ACC112 (cell line): ENCODE measurements at regions not wholly inside any gene's neighbourhood (a gene's known extent, or its start where the extent isn't known, plus 50 kb on each side); places are given as distances from the start of the nearest gene placed in this dataset.

Experiments
- H2AFZ ChIP-seq: fragments of 200-600 bp; sonication (generic); one replicate; pipeline ENCODE4 v1.6.0; 2017; ENCODE audit warnings: antibody characterized with exemption, low read length; ENCODE audit not compliant: unreplicated experiment
- H3K27ac ChIP-seq: fragments of 200-600 bp; sonication (generic); 2 replicates; pipeline ENCODE4 v1.5.1; 2014; ENCODE audit warnings: low read depth, mild to moderate bottlenecking, antibody characterized with exemption, low read length, moderate library complexity
- H3K27me3 ChIP-seq: fragments of 200-600 bp; sonication (generic); 2 replicates; pipeline ENCODE4 v1.6.1; 2014; ENCODE audit warnings: mild to moderate bottlenecking, antibody characterized with exemption, low read length, moderate library complexity, mixed read lengths; ENCODE audit not compliant: insufficient read depth
- H3K36me3 ChIP-seq: fragments of 200-600 bp; sonication (generic); 2 replicates; pipeline ENCODE4 v1.6.1; 2016; ENCODE audit warnings: mild to moderate bottlenecking, antibody characterized with exemption, low read length, moderate library complexity, mixed read lengths; ENCODE audit not compliant: insufficient read depth
- H3K4me1 ChIP-seq: fragments of 200-600 bp; sonication (generic); one replicate; pipeline ENCODE4 v1.6.1; 2016; ENCODE audit warnings: low read length, mixed read lengths; ENCODE audit not compliant: insufficient read depth, unreplicated experiment, control insufficient read depth
- H3K4me3 ChIP-seq: fragments of 200-600 bp; sonication (generic); 2 replicates; pipeline ENCODE4 v1.5.1; 2014; ENCODE audit warnings: mild to moderate bottlenecking, low read depth, low read length
- H3K79me2 ChIP-seq: fragments of 200-600 bp; sonication (generic); one replicate; pipeline ENCODE4 v1.6.0; 2016; ENCODE audit warnings: low read length; ENCODE audit not compliant: control insufficient read depth, unreplicated experiment, insufficient read depth

- Histone ChIP-seq H2AFZ (no peak overlapping the region), H3K27me3 (no peaks in the 10 kb centered on the region), H3K4me1 (no peaks in the 10 kb centered on the region), H3K4me3 (no peak overlapping the region), H3K36me3 (no peaks in the 10 kb centered on the region), H3K79me2 (no peaks in the 10 kb centered on the region), H3K27ac (no peak overlapping the region)
Observed at GRCh38 chr4:10197952-10198351, 81.4 kb upstream of the WDR1 start.

- no peaks in the 10 kb centered on the region for H3K79me2 ChIP-seq
- H3K36me3 ChIP-seq: no peaks in the 10 kb centered on the region
Observed at GRCh38 chr4:10196191-10196590, 79.6 kb upstream of the WDR1 start.

GRCh38 chr4:10192331-10192730 is 75.7 kb upstream of the WDR1 start:
- H3K27ac ChIP-seq: no peak overlapping the region
- H3K4me3 ChIP-seq: no peak overlapping the region
- H3K4me1 ChIP-seq: no peaks in the 10 kb centered on the region
- H3K36me3 ChIP-seq: no peaks in the 10 kb centered on the region
- no peaks in the 10 kb centered on the region for H3K27me3 ChIP-seq
- H2AFZ ChIP-seq: no peak overlapping the region
- H3K79me2 ChIP-seq: no peaks in the 10 kb centered on the region

More at GRCh38 chr4:10196191-10196590, 79.6 kb upstream of the WDR1 start:
- no peak overlapping the region for H3K4me3 ChIP-seq
- H3K4me1 ChIP-seq: no peaks in the 10 kb centered on the region
- no peaks in the 10 kb centered on the region for H3K27me3 ChIP-seq
- H3K27ac ChIP-seq: no peak overlapping the region
- no peak overlapping the region for H2AFZ ChIP-seq

- Histone ChIP-seq H3K4me3 (no peak overlapping the region), H2AFZ (no peak overlapping the region), H3K27me3 (no peaks in the 10 kb centered on the region), H3K79me2 (no peaks in the 10 kb centered on the region), H3K4me1 (peaks cover 24% of the 10 kb centered on the region), H3K27ac (no peak overlapping the region), H3K36me3 (no peaks in the 10 kb centered on the region)
Observed at GRCh38 chr4:10188400-10189004, 71.9 kb upstream of the WDR1 start.

- Histone ChIP-seq H3K4me1 (peaks cover 34% of the 10 kb centered on the region), H3K27me3 (no peaks in the 10 kb centered on the region), H3K27ac (peak overlapping the region; percentile 24; the same call in 1 of the 2 replicates), H3K36me3 (no peaks in the 10 kb centered on the region), H2AFZ (no peak overlapping the region), H3K4me3 (no peak overlapping the region), H3K79me2 (no peaks in the 10 kb centered on the region)
Observed at GRCh38 chr4:10186228-10187214, 69.9 kb upstream of the WDR1 start.

GRCh38 chr4:10185518-10186227 is 69.1 kb upstream of the WDR1 start:
- Histone ChIP-seq H3K4me1 (peaks cover 42% of the 10 kb centered on the region), H2AFZ (no peak overlapping the region), H3K27ac (peak overlapping the region; percentile 24; the same call in 1 of the 2 replicates)

GRCh38 chr4:10184501-10184938 is 67.9 kb upstream of the WDR1 start:
- Histone ChIP-seq H3K27ac (peak overlapping the region; percentile 88), H3K27me3 (no peaks in the 10 kb centered on the region), H3K79me2 (no peaks in the 10 kb centered on the region), H2AFZ (no peak overlapping the region), H3K4me3 (no peak overlapping the region), H3K36me3 (no peaks in the 10 kb centered on the region), H3K4me1 (peaks cover 49% of the 10 kb centered on the region)

More at GRCh38 chr4:10185518-10186227, 69.1 kb upstream of the WDR1 start:
- no peaks in the 10 kb centered on the region for H3K79me2 ChIP-seq
- no peak overlapping the region for H3K4me3 ChIP-seq
- no peaks in the 10 kb centered on the region for H3K27me3 ChIP-seq
- H3K36me3 ChIP-seq: no peaks in the 10 kb centered on the region

GRCh38 chr4:10184041-10184440 is 67.4 kb upstream of the WDR1 start:
- Histone ChIP-seq H3K27me3 (no peaks in the 10 kb centered on the region), H3K27ac (peak overlapping the region; percentile 88), H2AFZ (no peak overlapping the region), H3K4me1 (peaks cover 49% of the 10 kb centered on the region), H3K4me3 (no peak overlapping the region), H3K79me2 (no peaks in the 10 kb centered on the region), H3K36me3 (no peaks in the 10 kb centered on the region)

GRCh38 chr4:10183462-10183861 is 66.9 kb upstream of the WDR1 start:
- no peak overlapping the region for H3K4me3 ChIP-seq
- no peaks in the 10 kb centered on the region for H3K79me2 ChIP-seq
- H2AFZ ChIP-seq: no peak overlapping the region
- peaks cover 49% of the 10 kb centered on the region for H3K4me1 ChIP-seq
- H3K27me3 ChIP-seq: no peaks in the 10 kb centered on the region
- peak overlapping the region; percentile 88 for H3K27ac ChIP-seq
- no peaks in the 10 kb centered on the region for H3K36me3 ChIP-seq
